HepG2 (cell line): ENCODE measurements at regions not wholly inside any gene's neighbourhood (a gene's known extent, or its start where the extent isn't known, plus 50 kb on each side); places are given as distances from the start of the nearest gene placed in this dataset.

Experiments used
- DBP ChIP-seq: sonication (generic); formaldehyde crosslinking; IDR thresholded peaks from 2 replicates; pipeline ENCODE4 v1.4.0; 2020; ENCODE audit warnings: missing genetic modification reagents; ENCODE audit errors: not compliant biosample characterization
- HDAC1 ChIP-seq: sonication (generic); formaldehyde crosslinking; IDR thresholded peaks from 2 replicates; pipeline ENCODE4 v1.5.1; 2020; ENCODE audit warnings: mild to moderate bottlenecking, missing genetic modification reagents
- KDM5B ChIP-seq: sonication (generic); formaldehyde crosslinking; IDR thresholded peaks from 2 replicates; pipeline ENCODE4 v1.4.0; 2020; ENCODE audit warnings: missing genetic modification reagents, mild to moderate bottlenecking, borderline replicate concordance
- KMT2A ChIP-seq: sonication (generic); formaldehyde crosslinking; IDR thresholded peaks from 2 replicates; pipeline ENCODE4 v1.4.0; 2020; ENCODE audit warnings: missing genetic modification reagents
- SALL1 ChIP-seq: sonication (generic); formaldehyde crosslinking; IDR thresholded peaks from 2 replicates; pipeline ENCODE4 v1.8.0; 2022; ENCODE audit warnings: mild to moderate bottlenecking, missing genetic modification reagents
- SIX4 ChIP-seq: sonication (generic); formaldehyde crosslinking; IDR thresholded peaks from 2 replicates; pipeline ENCODE4 v1.4.0; 2020; ENCODE audit warnings: missing genetic modification reagents
- SOX13 ChIP-seq, 3 experiments: fragments of 450-650 bp in 1 of 3; sonication (generic) in 1 of 3; formaldehyde crosslinking in 1 of 3; IDR thresholded peaks in 2 of 3; conservative IDR thresholded peaks in 1 of 3; 2 replicates each; pipeline versions ENCODE4 v1.5.0 to v1.6.1; 2016 to 2020; ENCODE audit warnings: antibody characterized with exemption in 1 of 3, mild to moderate bottlenecking in 1 of 3, missing compliant biosample characterization in 1 of 3, missing genetic modification reagents in 1 of 3, moderate library complexity in 1 of 3
- TEAD3 ChIP-seq: optimal IDR thresholded peaks from 2 replicates; pipeline ENCODE3; 2016; ENCODE audit warnings: borderline replicate concordance
- XRCC5 ChIP-seq: fragments of 200-400 bp; formaldehyde crosslinking; optimal IDR thresholded peaks from 2 replicates; pipeline ENCODE3; 2017; ENCODE audit warnings: mild to moderate bottlenecking, low read length
- ZFX ChIP-seq: sonication (generic); formaldehyde crosslinking; IDR thresholded peaks from 2 replicates; pipeline ENCODE4 v1.4.0; 2020; ENCODE audit warnings: mild to moderate bottlenecking, low read depth, missing genetic modification reagents, moderate library complexity
- ZNF350 ChIP-seq: sonication (generic); formaldehyde crosslinking; IDR thresholded peaks from 2 replicates; pipeline ENCODE4 v1.4.0; 2020; ENCODE audit warnings: mild to moderate bottlenecking, low read depth, missing genetic modification reagents, borderline replicate concordance
- ZNF460 ChIP-seq: sonication (generic); formaldehyde crosslinking; IDR thresholded peaks from 2 replicates; pipeline ENCODE4 v1.5.1; 2020; ENCODE audit warnings: missing genetic modification reagents, mild to moderate bottlenecking, borderline replicate concordance
- ZNF552 ChIP-seq: sonication (generic); formaldehyde crosslinking; IDR thresholded peaks from 2 replicates; pipeline ENCODE4 v1.9.0; 2022; ENCODE audit warnings: missing genetic modification reagents, mild to moderate bottlenecking, borderline replicate concordance
- ZNF598 ChIP-seq: sonication (generic); formaldehyde crosslinking; IDR thresholded peaks from 2 replicates; pipeline ENCODE4 v1.5.1; 2020; ENCODE audit warnings: mild to moderate bottlenecking, missing genetic modification reagents, borderline replicate concordance
- TF ChIP-seq, protein P1 (sequence below): sonication (generic); formaldehyde crosslinking; IDR thresholded peaks from 2 replicates; pipeline ENCODE4 v1.9.0; 2021; ENCODE audit warnings: mild to moderate bottlenecking, missing genetic modification reagents
- TF ChIP-seq, protein P2 (sequence below): IDR thresholded peaks from 2 replicates; pipeline ENCODE4 v1.6.1; 2016; ENCODE audit warnings: low read depth, control low read depth
- TF ChIP-seq, protein P3 (sequence below): sonication (generic); formaldehyde crosslinking; IDR thresholded peaks from 2 replicates; pipeline ENCODE4 v1.4.0; 2020; ENCODE audit warnings: missing genetic modification reagents
- TF ChIP-seq, protein P4 (sequence below): sonication (generic); formaldehyde crosslinking; IDR thresholded peaks from 2 replicates; pipeline ENCODE4 v1.8.1; 2023; ENCODE audit warnings: mild to moderate bottlenecking, missing genetic modification reagents

DNA sequence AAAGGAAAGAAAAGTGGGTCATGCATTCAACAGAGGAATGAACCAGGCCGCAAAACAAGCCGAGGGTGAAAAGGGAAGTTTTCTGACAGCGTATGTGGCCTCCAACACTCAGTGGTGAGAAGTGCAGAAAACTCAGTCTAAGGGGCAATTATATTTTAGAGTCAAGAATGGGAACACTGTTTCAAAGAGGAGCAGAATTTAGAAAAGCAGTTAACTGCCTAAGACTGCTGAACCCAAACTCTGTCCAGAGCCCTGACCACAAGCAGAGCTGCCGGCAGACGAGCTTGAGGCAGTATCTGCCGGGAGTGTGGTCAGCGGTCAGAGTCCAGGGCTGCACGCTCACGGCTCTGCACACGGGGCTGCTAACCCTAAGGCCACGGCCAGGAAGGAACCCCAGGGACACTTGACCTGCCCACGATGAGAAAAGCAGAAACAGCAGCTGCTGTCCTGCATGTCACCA lies 347.0 kb upstream of the ID2 start (continued):
- TF ChIP-seq TEAD3 (CRISPR knock-in tag) (peak; percentile 39), ZNF460 (CRISPR knock-in tag) (no peak), SIX4 (no peak), ZNF552 (CRISPR knock-in tag) (no peak), XRCC5 (no peak), KDM5B (CRISPR knock-in tag) (peak; percentile 41; the same call in 1 of the 2 replicates), ZNF350 (no peak), SOX13 (IDR thresholded peaks at IDR 0.05) (no peak), SOX13 (CRISPR knock-in tag; conservative IDR thresholded peaks at IDR 0.05 in 1 of 2, IDR thresholded peaks at IDR 0.05 in 1 of 2) (no peak), SALL1 (CRISPR knock-in tag) (peak; percentile 70), ZNF598 (CRISPR knock-in tag) (peak; percentile 41; the same call in 1 of the 2 replicates), ZFX (peak; percentile 56), DBP (CRISPR knock-in tag) (no peak), HDAC1 (CRISPR knock-in tag) (no peak), KMT2A (CRISPR knock-in tag) (0 out of 2 replicates have a peak, but pooled peaks have one; percentile 26)
- TF ChIP-seq, protein P1, sequence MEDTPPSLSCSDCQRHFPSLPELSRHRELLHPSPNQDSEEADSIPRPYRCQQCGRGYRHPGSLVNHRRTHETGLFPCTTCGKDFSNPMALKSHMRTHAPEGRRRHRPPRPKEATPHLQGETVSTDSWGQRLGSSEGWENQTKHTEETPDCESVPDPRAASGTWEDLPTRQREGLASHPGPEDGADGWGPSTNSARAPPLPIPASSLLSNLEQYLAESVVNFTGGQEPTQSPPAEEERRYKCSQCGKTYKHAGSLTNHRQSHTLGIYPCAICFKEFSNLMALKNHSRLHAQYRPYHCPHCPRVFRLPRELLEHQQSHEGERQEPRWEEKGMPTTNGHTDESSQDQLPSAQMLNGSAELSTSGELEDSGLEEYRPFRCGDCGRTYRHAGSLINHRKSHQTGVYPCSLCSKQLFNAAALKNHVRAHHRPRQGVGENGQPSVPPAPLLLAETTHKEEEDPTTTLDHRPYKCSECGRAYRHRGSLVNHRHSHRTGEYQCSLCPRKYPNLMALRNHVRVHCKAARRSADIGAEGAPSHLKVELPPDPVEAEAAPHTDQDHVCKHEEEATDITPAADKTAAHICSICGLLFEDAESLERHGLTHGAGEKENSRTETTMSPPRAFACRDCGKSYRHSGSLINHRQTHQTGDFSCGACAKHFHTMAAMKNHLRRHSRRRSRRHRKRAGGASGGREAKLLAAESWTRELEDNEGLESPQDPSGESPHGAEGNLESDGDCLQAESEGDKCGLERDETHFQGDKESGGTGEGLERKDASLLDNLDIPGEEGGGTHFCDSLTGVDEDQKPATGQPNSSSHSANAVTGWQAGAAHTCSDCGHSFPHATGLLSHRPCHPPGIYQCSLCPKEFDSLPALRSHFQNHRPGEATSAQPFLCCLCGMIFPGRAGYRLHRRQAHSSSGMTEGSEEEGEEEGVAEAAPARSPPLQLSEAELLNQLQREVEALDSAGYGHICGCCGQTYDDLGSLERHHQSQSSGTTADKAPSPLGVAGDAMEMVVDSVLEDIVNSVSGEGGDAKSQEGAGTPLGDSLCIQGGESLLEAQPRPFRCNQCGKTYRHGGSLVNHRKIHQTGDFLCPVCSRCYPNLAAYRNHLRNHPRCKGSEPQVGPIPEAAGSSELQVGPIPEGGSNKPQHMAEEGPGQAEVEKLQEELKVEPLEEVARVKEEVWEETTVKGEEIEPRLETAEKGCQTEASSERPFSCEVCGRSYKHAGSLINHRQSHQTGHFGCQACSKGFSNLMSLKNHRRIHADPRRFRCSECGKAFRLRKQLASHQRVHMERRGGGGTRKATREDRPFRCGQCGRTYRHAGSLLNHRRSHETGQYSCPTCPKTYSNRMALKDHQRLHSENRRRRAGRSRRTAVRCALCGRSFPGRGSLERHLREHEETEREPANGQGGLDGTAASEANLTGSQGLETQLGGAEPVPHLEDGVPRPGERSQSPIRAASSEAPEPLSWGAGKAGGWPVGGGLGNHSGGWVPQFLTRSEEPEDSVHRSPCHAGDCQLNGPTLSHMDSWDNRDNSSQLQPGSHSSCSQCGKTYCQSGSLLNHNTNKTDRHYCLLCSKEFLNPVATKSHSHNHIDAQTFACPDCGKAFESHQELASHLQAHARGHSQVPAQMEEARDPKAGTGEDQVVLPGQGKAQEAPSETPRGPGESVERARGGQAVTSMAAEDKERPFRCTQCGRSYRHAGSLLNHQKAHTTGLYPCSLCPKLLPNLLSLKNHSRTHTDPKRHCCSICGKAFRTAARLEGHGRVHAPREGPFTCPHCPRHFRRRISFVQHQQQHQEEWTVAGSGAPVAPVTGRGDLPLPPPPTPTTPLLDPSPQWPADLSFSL (CRISPR knock-in tag) = 0 out of 2 replicates have a peak, but pooled peaks have one; percentile 28
- TF ChIP-seq, protein P2, sequence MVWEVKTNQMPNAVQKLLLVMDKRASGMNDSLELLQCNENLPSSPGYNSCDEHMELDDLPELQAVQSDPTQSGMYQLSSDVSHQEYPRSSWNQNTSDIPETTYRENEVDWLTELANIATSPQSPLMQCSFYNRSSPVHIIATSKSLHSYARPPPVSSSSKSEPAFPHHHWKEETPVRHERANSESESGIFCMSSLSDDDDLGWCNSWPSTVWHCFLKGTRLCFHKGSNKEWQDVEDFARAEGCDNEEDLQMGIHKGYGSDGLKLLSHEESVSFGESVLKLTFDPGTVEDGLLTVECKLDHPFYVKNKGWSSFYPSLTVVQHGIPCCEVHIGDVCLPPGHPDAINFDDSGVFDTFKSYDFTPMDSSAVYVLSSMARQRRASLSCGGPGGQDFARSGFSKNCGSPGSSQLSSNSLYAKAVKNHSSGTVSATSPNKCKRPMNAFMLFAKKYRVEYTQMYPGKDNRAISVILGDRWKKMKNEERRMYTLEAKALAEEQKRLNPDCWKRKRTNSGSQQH = peak; percentile 62; the same call in 1 of the 2 replicates
- TF ChIP-seq, protein P3, sequence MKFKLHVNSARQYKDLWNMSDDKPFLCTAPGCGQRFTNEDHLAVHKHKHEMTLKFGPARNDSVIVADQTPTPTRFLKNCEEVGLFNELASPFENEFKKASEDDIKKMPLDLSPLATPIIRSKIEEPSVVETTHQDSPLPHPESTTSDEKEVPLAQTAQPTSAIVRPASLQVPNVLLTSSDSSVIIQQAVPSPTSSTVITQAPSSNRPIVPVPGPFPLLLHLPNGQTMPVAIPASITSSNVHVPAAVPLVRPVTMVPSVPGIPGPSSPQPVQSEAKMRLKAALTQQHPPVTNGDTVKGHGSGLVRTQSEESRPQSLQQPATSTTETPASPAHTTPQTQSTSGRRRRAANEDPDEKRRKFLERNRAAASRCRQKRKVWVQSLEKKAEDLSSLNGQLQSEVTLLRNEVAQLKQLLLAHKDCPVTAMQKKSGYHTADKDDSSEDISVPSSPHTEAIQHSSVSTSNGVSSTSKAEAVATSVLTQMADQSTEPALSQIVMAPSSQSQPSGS = 0 out of 2 replicates have a peak, but pooled peaks have one; percentile 20
- TF ChIP-seq, protein P4, sequence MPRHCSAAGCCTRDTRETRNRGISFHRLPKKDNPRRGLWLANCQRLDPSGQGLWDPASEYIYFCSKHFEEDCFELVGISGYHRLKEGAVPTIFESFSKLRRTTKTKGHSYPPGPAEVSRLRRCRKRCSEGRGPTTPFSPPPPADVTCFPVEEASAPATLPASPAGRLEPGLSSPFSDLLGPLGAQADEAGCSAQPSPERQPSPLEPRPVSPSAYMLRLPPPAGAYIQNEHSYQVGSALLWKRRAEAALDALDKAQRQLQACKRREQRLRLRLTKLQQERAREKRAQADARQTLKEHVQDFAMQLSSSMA (CRISPR knock-in tag) = no peak
